ENCODE measurements at regions not wholly inside any gene's neighbourhood (a gene's known extent, or its start where the extent isn't known, plus 50 kb on each side); places are given as distances from the start of the nearest gene placed in this dataset.

DNA sequence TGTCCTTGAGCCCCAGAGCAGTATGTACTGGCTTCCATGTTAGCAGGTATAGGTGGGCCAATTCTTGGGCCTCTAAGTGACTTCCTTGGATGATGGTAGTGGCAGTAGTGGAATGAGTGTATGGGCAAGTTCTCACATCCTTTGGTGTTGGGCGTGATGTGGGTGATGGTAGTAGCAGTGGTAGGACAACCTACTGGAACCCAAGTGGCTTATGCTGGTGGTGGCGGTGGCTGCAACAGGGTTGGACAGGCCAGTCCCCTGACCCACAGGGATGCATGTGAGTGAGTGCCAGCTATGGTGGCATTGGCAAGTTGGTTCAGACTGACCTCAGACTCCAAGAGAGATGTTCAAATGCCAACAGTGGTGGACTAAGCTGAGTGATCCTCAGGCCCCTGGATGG, 1228.2 kb downstream of the ROBO2 start:
- no peak for TF ChIP-seq CTCF (IDR thresholded peaks at IDR 0.05)
- no peak overlapping the region for H3K4me3 Mint-ChIP-seq (ENCODE audit: unreplicated experiment)

GRCh38 chr3:78268716-78269668, 1229.1 kb downstream of the ROBO2 start:
- Mint-ChIP-seq H3K27ac (ENCODE audit: unreplicated experiment) (no peak overlapping the region), H3K36me3 (ENCODE audit: low read depth) (peaks cover 11% of the 10 kb centered on the region), H3K9me3 (ENCODE audit: low read depth) (peaks cover 28% of the 10 kb centered on the region), H3K27me3 (ENCODE audit: low read depth) (no peaks in the 10 kb centered on the region), H3K4me3 (ENCODE audit: unreplicated experiment) (no peak overlapping the region), H3K4me1 (ENCODE audit: low read depth) (no peaks in the 10 kb centered on the region)
- DNase-seq (ENCODE audit: low spot score), result peak; percentile 73
- TF ChIP-seq CTCF (IDR thresholded peaks at IDR 0.05), result no peak

More for the DNA sequence above, 1228.2 kb downstream of the ROBO2 start:
- peaks cover 11% of the 10 kb centered on the region for H3K36me3 Mint-ChIP-seq (ENCODE audit: low read depth)
- DNase-seq (ENCODE audit: low spot score), result no peak
- no peaks in the 10 kb centered on the region for H3K4me1 Mint-ChIP-seq (ENCODE audit: low read depth)
- peaks cover 32% of the 10 kb centered on the region for H3K9me3 Mint-ChIP-seq (ENCODE audit: low read depth)
- peak overlapping the region; percentile 18 for H3K27ac Mint-ChIP-seq (ENCODE audit: unreplicated experiment)
- no peaks in the 10 kb centered on the region for H3K27me3 Mint-ChIP-seq (ENCODE audit: low read depth)

- Mint-ChIP-seq H3K36me3 (ENCODE audit: low read depth) (no peaks in the 10 kb centered on the region), H3K4me1 (ENCODE audit: low read depth) (no peaks in the 10 kb centered on the region), H3K9me3 (ENCODE audit: low read depth) (no peaks in the 10 kb centered on the region), H3K27me3 (ENCODE audit: low read depth) (no peaks in the 10 kb centered on the region), H3K4me3 (ENCODE audit: unreplicated experiment) (no peak overlapping the region), H3K27ac (ENCODE audit: unreplicated experiment) (no peak overlapping the region)
- TF ChIP-seq CTCF (IDR thresholded peaks at IDR 0.05), result no peak
- DNase-seq (ENCODE audit: low spot score), result no peak
These were observed 1233.4 kb downstream of the ROBO2 start for GRCh38 chr3:78273326-78273725.

DNA sequence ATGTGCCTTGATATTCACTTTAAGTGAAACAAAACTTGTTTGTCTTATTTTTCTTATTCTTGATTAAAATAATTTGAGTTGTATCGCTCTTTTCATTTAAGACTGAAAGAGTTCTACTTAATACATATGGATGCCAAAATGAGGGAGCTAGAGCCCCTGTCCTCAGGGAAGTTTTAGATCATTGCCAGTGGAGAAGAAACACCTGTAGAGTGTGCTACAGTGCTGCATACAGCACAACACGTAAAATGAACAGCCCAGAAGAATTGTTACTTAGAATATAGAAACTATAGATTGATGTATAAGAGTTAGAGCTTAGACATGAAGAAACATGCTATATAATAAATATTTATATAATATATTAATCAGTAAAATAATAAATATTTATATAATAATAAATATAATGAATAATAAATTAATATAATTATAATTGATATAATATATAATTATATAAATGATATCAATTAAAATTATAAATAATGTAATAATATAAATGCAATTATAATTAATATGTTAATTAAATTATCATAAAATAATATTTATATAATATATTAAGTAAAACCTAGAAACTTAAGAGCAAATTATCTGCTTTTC, 1234.7 kb downstream of the ROBO2 start:
- no peaks in the 10 kb centered on the region for H3K9me3 Mint-ChIP-seq (ENCODE audit: low read depth)
- TF ChIP-seq CTCF (IDR thresholded peaks at IDR 0.05), result peak; percentile 43
- no peaks in the 10 kb centered on the region for H3K4me1 Mint-ChIP-seq (ENCODE audit: low read depth)
- DNase-seq (ENCODE audit: low spot score), result no peak
- H3K36me3 Mint-ChIP-seq (ENCODE audit: low read depth), result no peaks in the 10 kb centered on the region
- no peaks in the 10 kb centered on the region for H3K27me3 Mint-ChIP-seq (ENCODE audit: low read depth)
- H3K4me3 Mint-ChIP-seq (ENCODE audit: unreplicated experiment), result no peak overlapping the region
- no peak overlapping the region for H3K27ac Mint-ChIP-seq (ENCODE audit: unreplicated experiment)

GRCh38 chr3:78275420-78275852, 1235.5 kb downstream of the ROBO2 start:
- no peak overlapping the region for H3K27ac Mint-ChIP-seq (ENCODE audit: unreplicated experiment)
- no peak overlapping the region for H3K4me3 Mint-ChIP-seq (ENCODE audit: unreplicated experiment)
- no peaks in the 10 kb centered on the region for H3K36me3 Mint-ChIP-seq (ENCODE audit: low read depth)
- DNase-seq (ENCODE audit: low spot score), result no peak
- no peaks in the 10 kb centered on the region for H3K4me1 Mint-ChIP-seq (ENCODE audit: low read depth)
- TF ChIP-seq CTCF (IDR thresholded peaks at IDR 0.05), result no peak
- no peaks in the 10 kb centered on the region for H3K9me3 Mint-ChIP-seq (ENCODE audit: low read depth)
- no peaks in the 10 kb centered on the region for H3K27me3 Mint-ChIP-seq (ENCODE audit: low read depth)
